Suprapubic skin (tissue), 4 donors: ENCODE measurements at regions not wholly inside any gene's neighbourhood (a gene's known extent, or its start where the extent isn't known, plus 50 kb on each side); places are given as distances from the start of the nearest gene placed in this dataset.

ENCODE experiments used
- DNase-seq, 2 donors: peaks; one replicate each; pipeline ENCODE4 v3.0.0-alpha.2; 2019; ENCODE audit warnings: low spot score in 2 of 2
- H3K27ac ChIP-seq: fragments of 200-600 bp; sonication (generic); one replicate; pipeline ENCODE4 v1.5.1; 2019
- H3K27me3 ChIP-seq: fragments of 200-600 bp; sonication (generic); one replicate; pipeline ENCODE4 v1.5.1; 2019
- H3K36me3 ChIP-seq: fragments of 200-600 bp; sonication (generic); one replicate; pipeline ENCODE4 v1.5.1; 2019
- H3K4me1 ChIP-seq: fragments of 200-600 bp; sonication (generic); one replicate; pipeline ENCODE4 v1.5.1; 2019
- H3K4me3 ChIP-seq: fragments of 200-600 bp; sonication (generic); one replicate; pipeline ENCODE4 v1.5.1; 2019; ENCODE audit warnings: mild to moderate bottlenecking
- H3K9me3 ChIP-seq: fragments of 200-600 bp; sonication (generic); one replicate; pipeline ENCODE4 v1.5.1; 2019
- CTCF ChIP-seq, 2 donors: fragments of 200-600 bp in 1 of 2; fragments of 450-650 bp in 1 of 2; sonication (generic) in 1 of 2; IDR thresholded peaks; one replicate each; pipeline ENCODE4 v1.5.1; 2016 to 2019; ENCODE audit warnings: antibody characterized with exemption in 2 of 2, mild to moderate bottlenecking in 1 of 2, moderate library complexity in 1 of 2
- EP300 ChIP-seq: sonication (generic); formaldehyde crosslinking; IDR thresholded peaks from one replicate; pipeline ENCODE4 v1.6.1; 2017; ENCODE audit warnings: antibody characterized with exemption
- POLR2A ChIP-seq, 2 donors: fragments of 450-650 bp; IDR thresholded peaks; one replicate each; pipeline ENCODE4 v1.6.1; 2017; ENCODE audit warnings: antibody characterized with exemption in 2 of 2, mild to moderate bottlenecking in 2 of 2, moderate library complexity in 2 of 2
- POLR2AphosphoS5 ChIP-seq, 3 donors: sonication (generic); formaldehyde crosslinking; IDR thresholded peaks; one replicate each; pipeline ENCODE4 v1.6.1; 2017; ENCODE audit warnings: antibody characterized with exemption in 3 of 3
- WGBS: methylation state at CpG from one replicate; pipeline ENCODE4 v1.1.5; 2018; 5-methylcytosine and 5-hydroxymethylcytosine counted together

- WGBS, result 80% methylated on average over 2 of the region's 2 CpGs
- TF ChIP-seq POLR2A (IDR thresholded peaks at IDR 0.05) (no peak), CTCF (IDR thresholded peaks at IDR 0.05) (no peak), POLR2AphosphoS5 (IDR thresholded peaks at IDR 0.05) (no peak), EP300 (no peak)
- Histone ChIP-seq H3K27me3 (no peaks in the 10 kb centered on the region), H3K27ac (no peak overlapping the region), H3K36me3 (no peaks in the 10 kb centered on the region), H3K4me1 (no peaks in the 10 kb centered on the region), H3K9me3 (no peaks in the 10 kb centered on the region), H3K4me3 (no peak overlapping the region)
- DNase-seq, result no peak
Observed at GRCh38 chr4:100722133-100722532, 204.3 kb upstream of the EMCN start.

GRCh38 chr4:100721490-100721889 lies 203.7 kb upstream of the EMCN start:
- no peak for DNase-seq
- Histone ChIP-seq H3K9me3 (no peaks in the 10 kb centered on the region), H3K4me3 (no peak overlapping the region), H3K27ac (no peak overlapping the region), H3K36me3 (no peaks in the 10 kb centered on the region), H3K4me1 (no peaks in the 10 kb centered on the region), H3K27me3 (no peaks in the 10 kb centered on the region)
- TF ChIP-seq EP300 (no peak), POLR2A (IDR thresholded peaks at IDR 0.05) (no peak), CTCF (IDR thresholded peaks at IDR 0.05) (no peak), POLR2AphosphoS5 (IDR thresholded peaks at IDR 0.05) (no peak)

- WGBS, result 80% methylated on average over 2 of the region's 2 CpGs
- Histone ChIP-seq H3K27me3 (no peaks in the 10 kb centered on the region), H3K27ac (no peak overlapping the region), H3K4me3 (no peak overlapping the region), H3K36me3 (no peaks in the 10 kb centered on the region), H3K9me3 (no peaks in the 10 kb centered on the region), H3K4me1 (no peaks in the 10 kb centered on the region)
- no peak for DNase-seq
- TF ChIP-seq POLR2A (IDR thresholded peaks at IDR 0.05) (no peak), CTCF (IDR thresholded peaks at IDR 0.05) (no peak), POLR2AphosphoS5 (IDR thresholded peaks at IDR 0.05) (no peak), EP300 (no peak)
Observed at GRCh38 chr4:100721077-100721476, 203.3 kb upstream of the EMCN start.

- no peak for TF ChIP-seq CTCF (IDR thresholded peaks at IDR 0.05)
- TF ChIP-seq POLR2A (IDR thresholded peaks at IDR 0.05), result no peak
- TF ChIP-seq POLR2AphosphoS5 (IDR thresholded peaks at IDR 0.05), result no peak
- no peak for TF ChIP-seq EP300
- peaks cover 5% of the 10 kb centered on the region for H3K9me3 ChIP-seq
- no peak overlapping the region for H3K4me3 ChIP-seq
- H3K36me3 ChIP-seq, result no peaks in the 10 kb centered on the region
- no peaks in the 10 kb centered on the region for H3K4me1 ChIP-seq
- no peak for DNase-seq
- no peak overlapping the region for H3K27ac ChIP-seq
- 84% methylated on average over 5 of the region's 5 CpGs for WGBS
- no peaks in the 10 kb centered on the region for H3K27me3 ChIP-seq
Observed at GRCh38 chr4:100716416-100716815, 198.6 kb upstream of the EMCN start.

- no peaks in the 10 kb centered on the region for H3K27me3 ChIP-seq
- no peaks in the 10 kb centered on the region for H3K36me3 ChIP-seq
- TF ChIP-seq POLR2A (IDR thresholded peaks at IDR 0.05) (no peak), POLR2AphosphoS5 (IDR thresholded peaks at IDR 0.05) (no peak), EP300 (no peak), CTCF (IDR thresholded peaks at IDR 0.05) (no peak)
- no peaks in the 10 kb centered on the region for H3K4me1 ChIP-seq
- H3K4me3 ChIP-seq, result no peak overlapping the region
- 63% methylated on average over 4 of the region's 4 CpGs for whole genome bisulfite sequencing
- no peaks in the 10 kb centered on the region for H3K9me3 ChIP-seq
- H3K27ac ChIP-seq, result no peak overlapping the region
- DNase-seq, result no peak
Observed at GRCh38 chr4:100708776-100709175, 191.0 kb upstream of the EMCN start.
